Coronary artery (tissue), 2 donors: ENCODE measurements at regions not wholly inside any gene's neighbourhood (a gene's known extent, or its start where the extent isn't known, plus 50 kb on each side); places are given as distances from the start of the nearest gene placed in this dataset.

Experiments
- DNase-seq: peaks from one replicate; pipeline ENCODE4 v3.0.0-alpha.2; 2017; ENCODE audit warnings: low spot score
- H3K27ac ChIP-seq, 2 donors: fragments of 200-600 bp; sonication (generic); one replicate each; pipeline ENCODE4 v1.5.1; 2016 to 2019
- H3K4me3 ChIP-seq: fragments of 200-600 bp; sonication (generic); 2 replicates; pipeline ENCODE4 v1.5.1; 2016; ENCODE audit warnings: mild to moderate bottlenecking, moderate library complexity
- CTCF ChIP-seq: fragments of 200-600 bp; sonication (generic); IDR thresholded peaks from one replicate; pipeline ENCODE4 v1.5.1; 2019; ENCODE audit warnings: antibody characterized with exemption

GRCh38 chr9:26530841-26531240, 361.8 kb downstream of the CAAP1 start:
- H3K4me3 ChIP-seq: no peak overlapping the region
- no peak overlapping the region for H3K27ac ChIP-seq
- DNase-seq: no peak
- no peak for TF ChIP-seq CTCF

GRCh38 chr9:26527931-26528330, 364.7 kb downstream of the CAAP1 start:
- no peak for DNase-seq
- H3K27ac ChIP-seq: no peak overlapping the region
- TF ChIP-seq CTCF: no peak
- H3K4me3 ChIP-seq: no peak overlapping the region

- no peak overlapping the region for H3K27ac ChIP-seq
- DNase-seq: no peak
Observed at GRCh38 chr9:26524267-26524666, 368.3 kb downstream of the CAAP1 start.

GRCh38 chr9:26523577-26523976, 369.0 kb downstream of the CAAP1 start:
- H3K4me3 ChIP-seq: no peak overlapping the region
- TF ChIP-seq CTCF: no peak
- no peak for DNase-seq
- H3K27ac ChIP-seq: no peak overlapping the region

More at GRCh38 chr9:26524267-26524666, 368.3 kb downstream of the CAAP1 start:
- H3K4me3 ChIP-seq: no peak overlapping the region
- TF ChIP-seq CTCF: no peak

GRCh38 chr9:26520141-26520540, 372.5 kb downstream of the CAAP1 start:
- H3K4me3 ChIP-seq: no peak overlapping the region
- no peak overlapping the region for H3K27ac ChIP-seq
- TF ChIP-seq CTCF: no peak
- no peak for DNase-seq

GRCh38 chr9:26516773-26517343, 375.7 kb downstream of the CAAP1 start:
- no peak for TF ChIP-seq CTCF
- DNase-seq: no peak
- H3K4me3 ChIP-seq: no peak overlapping the region
- H3K27ac ChIP-seq: no peak overlapping the region

- no peak for DNase-seq
- Histone ChIP-seq H3K4me3 (no peak overlapping the region), H3K27ac (no peak overlapping the region)
- no peak for TF ChIP-seq CTCF
Observed at GRCh38 chr9:26513730-26514129, 378.9 kb downstream of the CAAP1 start.
